Activated naive CD4-positive, alpha-beta T cell treated with anti-CD3 and anti-CD28 coated beads for 36 hours (primary cell): ENCODE measurements at regions not wholly inside any gene's neighbourhood (a gene's known extent, or its start where the extent isn't known, plus 50 kb on each side); places are given as distances from the start of the nearest gene placed in this dataset.
A peak's percentile ranks its signal among the peaks of the same experiment; 100 is the strongest.
"Not testable (repeated sequence)": the region's sequence is repeated elsewhere in the genome, so short reads cannot be mapped to it uniquely, and the experiment has no call there.

Experiments
- CTCF ChIA-PET: fragments of 350-600 bp; sonication (Branson Sonifier 250); formaldehyde crosslinking; loops from one replicate; lab custom pipeline; 2021; ENCODE audit warnings: antibody characterized with exemption; lab: Charles Lee
- DNase-seq: peaks from one replicate; pipeline ENCODE4 v3.0.0-alpha.2; 2020
- H3K27ac Mint-ChIP-seq: one replicate; pipeline ENCODE4 v1.8.0; 2021; ENCODE audit warnings: mild to moderate bottlenecking, mixed read lengths
- H3K27me3 Mint-ChIP-seq: one replicate; pipeline ENCODE4 v1.8.0; 2021; ENCODE audit warnings: low read depth, mixed read lengths
- H3K36me3 Mint-ChIP-seq: one replicate; pipeline ENCODE4 v1.8.0; 2021; ENCODE audit warnings: low read depth, mixed read lengths
- H3K4me1 Mint-ChIP-seq: one replicate; pipeline ENCODE4 v1.8.0; 2021; ENCODE audit warnings: low read depth, mixed read lengths
- H3K4me3 Mint-ChIP-seq: one replicate; pipeline ENCODE4 v1.8.0; 2021; ENCODE audit warnings: mild to moderate bottlenecking, moderate library complexity, mixed read lengths
- H3K9me3 Mint-ChIP-seq: one replicate; pipeline ENCODE4 v1.8.0; 2021; ENCODE audit warnings: mixed read lengths
- intact Hi-C: fragments of 100-400 bp; cut with micrococcal nuclease; formaldehyde crosslinking; loops from one replicate; pipeline ENCODE4 v1.15.1; 2023

DNA sequence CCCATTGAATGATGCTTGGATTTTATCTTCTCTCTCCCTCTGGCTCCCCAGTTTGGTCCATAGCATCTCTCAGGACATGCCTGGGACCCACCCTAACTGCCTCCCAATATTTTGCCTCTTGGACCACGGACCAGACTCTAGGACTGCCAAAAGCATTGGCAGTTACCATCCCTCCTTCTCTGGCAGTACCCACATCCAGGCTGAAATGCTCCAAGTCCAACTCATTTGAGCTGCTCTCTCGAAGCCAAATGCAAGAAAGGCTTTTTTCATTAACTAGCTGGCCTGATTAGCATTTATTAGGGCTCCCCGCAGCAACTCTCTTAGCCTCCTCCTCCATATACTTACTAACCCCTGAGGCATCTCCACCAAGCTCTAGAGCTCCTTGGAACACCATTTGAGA is 140.0 kb upstream of the GRIK3 start:
- Mint-ChIP-seq H3K27me3 (peaks cover 16% of the 10 kb centered on the region), H3K4me3 (no peak overlapping the region), H3K4me1 (no peaks in the 10 kb centered on the region), H3K27ac (no peak overlapping the region), H3K36me3 (no peaks in the 10 kb centered on the region), H3K9me3 (no peaks in the 10 kb centered on the region)
- intact Hi-C loops, result no loop called here
- CTCF ChIA-PET, result no interaction called here
- DNase-seq, result no peak

DNA sequence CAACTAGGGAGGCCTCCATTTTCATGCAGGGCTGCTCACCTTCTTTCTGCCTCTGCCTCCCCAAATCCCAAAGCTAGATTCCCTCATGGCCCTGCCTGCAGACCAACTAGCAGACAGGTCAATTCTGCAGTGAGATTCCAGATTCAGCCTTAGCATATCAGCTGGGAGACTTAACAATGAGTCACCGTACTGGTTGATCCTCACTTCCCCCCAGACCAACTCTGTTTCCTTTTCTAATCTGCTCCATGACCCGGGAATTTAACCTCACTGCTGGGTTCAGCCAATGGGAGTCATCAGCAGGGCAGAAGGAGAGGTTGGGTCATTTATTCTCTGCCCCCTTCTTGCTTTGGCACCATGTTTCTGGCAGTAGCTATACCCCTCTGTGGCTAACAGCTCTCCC is 140.6 kb upstream of the GRIK3 start:
- H3K4me3 Mint-ChIP-seq, result no peak overlapping the region
- no peaks in the 10 kb centered on the region for H3K4me1 Mint-ChIP-seq
- intact Hi-C loops, result no loop called here
- no peaks in the 10 kb centered on the region for H3K36me3 Mint-ChIP-seq
- peaks cover 18% of the 10 kb centered on the region for H3K27me3 Mint-ChIP-seq
- no peak for DNase-seq
- CTCF ChIA-PET, result no interaction called here
- H3K9me3 Mint-ChIP-seq, result no peaks in the 10 kb centered on the region
- H3K27ac Mint-ChIP-seq, result no peak overlapping the region

DNA sequence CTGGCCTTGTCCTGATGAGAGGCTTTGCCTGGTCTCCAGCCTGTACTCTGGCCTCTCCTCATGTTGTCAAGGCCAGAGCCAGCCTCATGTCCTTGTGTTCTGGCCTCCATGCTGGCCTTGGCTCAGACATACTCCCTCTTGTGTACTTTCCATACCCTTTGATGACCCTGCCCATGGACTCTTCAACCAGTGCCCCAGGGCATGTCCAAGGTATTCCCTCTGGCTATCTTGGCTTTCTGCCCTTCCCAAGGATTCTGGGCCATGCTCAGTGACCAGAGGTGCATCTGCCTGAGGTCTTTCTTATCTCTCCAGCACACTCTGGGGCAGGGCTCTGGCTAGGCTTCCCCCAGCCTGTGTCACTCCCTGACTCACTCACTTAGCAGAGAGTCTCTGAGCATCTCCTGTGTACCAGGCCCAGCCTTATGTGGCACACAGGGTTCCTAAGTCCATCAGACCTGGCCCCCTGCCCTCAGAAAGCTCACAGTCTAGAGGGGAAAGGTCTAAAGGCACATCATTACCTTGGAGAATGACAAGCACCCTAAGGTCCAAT is 141.4 kb upstream of the GRIK3 start:
- H3K27ac Mint-ChIP-seq, result no peak overlapping the region

DNA sequence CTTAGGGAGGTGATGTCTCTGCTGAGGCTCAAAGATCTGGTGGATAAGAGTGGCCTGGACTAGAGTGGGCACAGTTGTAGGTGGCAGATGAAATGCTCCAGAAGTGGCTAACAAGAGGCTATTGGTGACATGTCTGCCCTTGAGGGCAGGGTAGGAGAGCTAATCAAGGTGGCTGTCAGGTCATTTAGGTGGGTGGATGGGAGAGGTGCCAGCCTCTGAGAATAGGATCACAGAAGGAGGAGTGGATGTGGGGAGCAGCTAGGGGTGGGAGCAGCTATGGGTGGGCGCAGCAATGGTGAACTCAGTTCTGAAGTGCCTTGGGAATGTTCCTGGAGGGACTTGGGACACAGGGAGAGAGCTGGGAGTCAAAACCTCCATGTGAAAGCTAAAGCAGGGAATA is 142.0 kb upstream of the GRIK3 start:
- Mint-ChIP-seq H3K4me3 (no peak overlapping the region), H3K9me3 (no peaks in the 10 kb centered on the region), H3K4me1 (no peaks in the 10 kb centered on the region), H3K36me3 (no peaks in the 10 kb centered on the region), H3K27me3 (peaks cover 22% of the 10 kb centered on the region), H3K27ac (no peak overlapping the region)
- CTCF ChIA-PET, result interaction anchor here (0.6 kb wide), 1 partner anchor 232 kb away, joined by 6 read pairs; no protein-coding TSS in a partner anchor
- DNase-seq, result no peak
- intact Hi-C loops, result no loop called here

More for the DNA sequence above, 141.4 kb upstream of the GRIK3 start:
- peaks cover 19% of the 10 kb centered on the region for H3K27me3 Mint-ChIP-seq
- CTCF ChIA-PET, result interaction anchor here (0.6 kb wide), 1 partner anchor 232 kb away, joined by 6 read pairs; no protein-coding TSS in a partner anchor
- no peak for DNase-seq
- no peaks in the 10 kb centered on the region for H3K9me3 Mint-ChIP-seq
- intact Hi-C loops, result no loop called here
- H3K4me3 Mint-ChIP-seq, result no peak overlapping the region
- no peaks in the 10 kb centered on the region for H3K36me3 Mint-ChIP-seq
- H3K4me1 Mint-ChIP-seq, result no peaks in the 10 kb centered on the region

- CTCF ChIA-PET, result no interaction called here
- H3K27me3 Mint-ChIP-seq, result peaks cover 26% of the 10 kb centered on the region
- peak; percentile 42 for DNase-seq
- H3K4me1 Mint-ChIP-seq, result no peaks in the 10 kb centered on the region
- H3K27ac Mint-ChIP-seq, result no peak overlapping the region
- H3K9me3 Mint-ChIP-seq, result no peaks in the 10 kb centered on the region
- H3K4me3 Mint-ChIP-seq, result no peak overlapping the region
- no peaks in the 10 kb centered on the region for H3K36me3 Mint-ChIP-seq
- intact Hi-C loops, result no loop called here
These were observed 143.0 kb upstream of the GRIK3 start for GRCh38 chr1:37177230-37177864.

DNA sequence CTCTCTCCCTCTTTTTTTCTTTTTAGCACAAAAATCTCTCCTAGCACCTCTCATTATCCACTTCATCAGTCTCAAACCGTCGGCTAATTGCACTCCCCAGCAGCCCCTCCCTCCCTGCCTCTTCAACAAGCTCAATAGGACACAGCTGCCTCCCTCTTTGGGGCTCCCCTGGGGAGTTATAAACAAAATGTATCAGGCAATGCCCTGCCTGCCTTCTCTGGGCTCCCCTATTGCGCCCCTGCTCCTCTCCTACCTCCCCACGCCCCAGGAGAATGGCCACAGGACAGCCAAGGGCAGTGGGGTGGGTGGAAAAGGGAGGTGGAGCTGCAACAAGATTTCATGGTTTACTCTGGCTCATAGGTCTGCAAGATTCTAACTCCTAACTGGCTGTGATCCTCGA is 147.1 kb upstream of the GRIK3 start:
- intact Hi-C loops, result no loop called here
- Mint-ChIP-seq H3K4me3 (no peak overlapping the region), H3K9me3 (peaks cover 2% of the 10 kb centered on the region), H3K27ac (no peak overlapping the region), H3K4me1 (no peaks in the 10 kb centered on the region), H3K36me3 (no peaks in the 10 kb centered on the region), H3K27me3 (peaks cover 21% of the 10 kb centered on the region)
- CTCF ChIA-PET, result no interaction called here
- DNase-seq, result no peak

DNA sequence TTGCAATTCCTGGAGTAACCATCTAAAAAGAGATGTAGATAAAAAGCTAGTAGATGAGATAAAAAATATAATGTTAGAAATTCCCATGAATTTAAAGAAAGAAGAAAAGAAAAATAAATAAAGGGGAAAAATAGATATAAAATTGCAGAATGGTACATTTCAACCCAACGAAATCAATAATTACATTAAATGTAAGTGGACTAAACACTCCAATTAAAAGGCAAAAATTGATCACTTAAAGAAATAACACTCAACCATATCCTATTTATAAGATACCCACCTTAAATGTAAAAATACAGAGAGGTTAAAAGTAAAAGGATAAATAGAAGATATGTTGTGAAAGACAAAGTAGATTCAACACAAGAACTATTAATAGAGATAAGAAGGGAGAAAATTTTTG is 150.5 kb upstream of the GRIK3 start:
- Mint-ChIP-seq H3K4me1 (no peaks in the 10 kb centered on the region), H3K27ac (no peak overlapping the region), H3K9me3 (peaks cover 2% of the 10 kb centered on the region), H3K36me3 (no peaks in the 10 kb centered on the region), H3K27me3 (peaks cover 22% of the 10 kb centered on the region), H3K4me3 (no peak overlapping the region)
- intact Hi-C loops, result no loop called here
- DNase-seq, result no peak
- CTCF ChIA-PET, result no interaction called here

DNA sequence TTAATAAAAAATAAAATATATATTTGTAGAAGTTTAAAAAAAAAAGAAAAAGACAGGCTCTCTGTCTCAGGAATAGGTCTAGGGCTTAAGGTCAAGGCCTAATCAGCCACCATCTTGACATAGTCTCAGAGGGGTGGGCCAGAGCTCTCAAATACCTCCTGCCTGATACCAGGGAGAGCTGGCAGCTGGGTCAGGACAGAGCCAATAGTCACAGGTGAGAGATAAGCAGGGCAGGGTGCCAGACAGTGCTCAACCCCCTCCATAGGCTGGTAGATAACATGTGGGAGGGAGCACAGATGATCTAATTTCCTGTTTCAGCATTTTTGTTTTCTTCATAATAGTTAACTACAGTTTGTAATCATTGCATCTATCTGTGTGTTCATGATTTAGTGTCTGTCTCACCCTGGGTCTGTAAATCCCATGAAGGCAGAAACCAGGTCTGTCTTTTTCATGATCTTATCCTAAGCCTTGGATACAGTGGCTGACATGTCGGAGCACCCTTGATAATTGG is 152.0 kb upstream of the GRIK3 start:
- H3K4me3 Mint-ChIP-seq, result no peak overlapping the region
- H3K9me3 Mint-ChIP-seq, result peaks cover 2% of the 10 kb centered on the region
- H3K27me3 Mint-ChIP-seq, result peaks cover 14% of the 10 kb centered on the region
- H3K36me3 Mint-ChIP-seq, result no peaks in the 10 kb centered on the region
- H3K27ac Mint-ChIP-seq, result no peak overlapping the region
- no peaks in the 10 kb centered on the region for H3K4me1 Mint-ChIP-seq
- intact Hi-C loops, result no loop called here
- no peak for DNase-seq
- CTCF ChIA-PET, result no interaction called here

- peaks cover 8% of the 10 kb centered on the region for H3K27me3 Mint-ChIP-seq
- H3K4me3 Mint-ChIP-seq, result no peak overlapping the region
- CTCF ChIA-PET, result no interaction called here
- intact Hi-C loops, result no loop called here
- H3K9me3 Mint-ChIP-seq, result peaks cover 2% of the 10 kb centered on the region
- H3K4me1 Mint-ChIP-seq, result no peaks in the 10 kb centered on the region
- no peak overlapping the region for H3K27ac Mint-ChIP-seq
- H3K36me3 Mint-ChIP-seq, result no peaks in the 10 kb centered on the region
- DNase-seq, result no peak
These were observed 154.8 kb upstream of the GRIK3 start for GRCh38 chr1:37189111-37189510.

- Mint-ChIP-seq H3K9me3 (no peaks in the 10 kb centered on the region), H3K36me3 (no peaks in the 10 kb centered on the region), H3K27ac (no peak overlapping the region)
These were observed 163.1 kb upstream of the GRIK3 start for GRCh38 chr1:37197411-37197810.

GRCh38 chr1:37214305-37214704 is 180.0 kb upstream of the GRIK3 start:
- H3K4me3 Mint-ChIP-seq, DNase-seq, H3K27ac Mint-ChIP-seq, H3K4me1 Mint-ChIP-seq, H3K9me3 Mint-ChIP-seq, intact Hi-C loops, CTCF ChIA-PET, H3K36me3 Mint-ChIP-seq: not testable (repeated sequence)
- peaks cover 18% of the 10 kb centered on the region for H3K27me3 Mint-ChIP-seq

More at GRCh38 chr1:37197411-37197810, 163.1 kb upstream of the GRIK3 start:
- Mint-ChIP-seq H3K4me1 (no peaks in the 10 kb centered on the region), H3K4me3 (no peak overlapping the region), H3K27me3 (peaks cover 31% of the 10 kb centered on the region)
- DNase-seq, result no peak
- intact Hi-C loops, result no loop called here
- CTCF ChIA-PET, result no interaction called here

DNA sequence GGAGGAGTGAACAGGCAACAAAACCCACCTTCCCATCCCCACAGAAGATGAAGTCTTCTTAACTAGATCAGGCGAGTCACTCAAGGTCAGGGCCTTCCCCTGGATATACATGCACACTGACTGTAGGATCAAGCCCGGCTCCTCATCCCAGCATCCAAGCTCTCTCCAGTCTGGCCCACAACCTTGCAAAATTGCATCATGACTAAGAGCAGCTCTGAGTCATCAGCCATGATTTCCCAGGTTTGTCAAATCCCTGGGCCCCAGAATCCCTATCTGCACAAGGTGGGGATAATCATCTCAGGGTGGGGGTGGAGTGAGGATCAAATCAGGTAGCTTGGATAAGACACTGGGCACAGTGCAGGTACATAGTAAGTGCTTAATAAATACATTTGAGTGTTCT is 199.3 kb upstream of the GRIK3 start:
- Mint-ChIP-seq H3K4me1 (no peaks in the 10 kb centered on the region), H3K36me3 (no peaks in the 10 kb centered on the region), H3K9me3 (no peaks in the 10 kb centered on the region), H3K27me3 (peaks cover 20% of the 10 kb centered on the region), H3K4me3 (no peak overlapping the region), H3K27ac (no peak overlapping the region)
- CTCF ChIA-PET, result no interaction called here
- no peak for DNase-seq
- intact Hi-C loops, result no loop called here

- Mint-ChIP-seq H3K36me3 (no peaks in the 10 kb centered on the region), H3K4me3 (no peak overlapping the region), H3K27ac (no peak overlapping the region), H3K4me1 (no peaks in the 10 kb centered on the region), H3K9me3 (no peaks in the 10 kb centered on the region), H3K27me3 (peaks cover 29% of the 10 kb centered on the region)
- CTCF ChIA-PET, result interaction anchor here (0.6 kb wide), 1 partner anchor 562 kb away, joined by 3 read pairs; no protein-coding TSS in a partner anchor
- no peak for DNase-seq
- intact Hi-C loops, result no loop called here
These were observed 200.7 kb upstream of the GRIK3 start for GRCh38 chr1:37234941-37235418.
